ENCODE measurements at regions not wholly inside any gene's neighbourhood (a gene's known extent, or its start where the extent isn't known, plus 50 kb on each side); places are given as distances from the start of the nearest gene placed in this dataset.
"Not testable (repeated sequence)": the region's sequence is repeated elsewhere in the genome, so short reads cannot be mapped to it uniquely, and the experiment has no call there.

DNA sequence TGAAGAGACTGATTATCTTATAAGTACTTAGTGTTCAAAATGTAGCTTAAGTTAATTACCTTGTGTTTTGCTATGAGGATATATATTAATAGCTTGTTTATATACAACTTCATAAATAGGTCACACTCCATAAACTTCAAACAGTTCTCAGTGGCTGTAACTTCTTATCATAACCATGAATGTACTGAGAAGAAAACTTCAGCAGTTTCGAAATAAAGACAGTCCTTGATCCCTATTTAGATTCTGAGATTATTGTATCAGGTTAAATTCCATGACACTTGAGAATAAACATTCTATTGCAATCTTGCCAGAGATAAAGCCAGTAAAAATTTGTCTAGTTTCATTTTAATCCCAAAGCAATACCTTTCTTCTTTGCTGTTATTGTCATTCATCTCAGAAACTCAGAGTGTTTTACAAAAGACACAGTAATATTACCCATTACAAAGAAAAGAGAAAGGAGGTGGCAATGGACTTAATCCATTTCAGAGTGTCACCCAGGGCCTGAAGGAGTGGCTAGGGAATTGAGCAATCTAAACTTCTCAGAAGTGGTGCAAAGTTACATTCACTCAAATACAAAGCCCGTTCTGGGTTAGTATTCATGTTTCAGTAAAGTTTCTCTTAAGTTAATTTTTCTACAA is 403.6 kb downstream of the SEMA3D start:
- DNase-seq (ENCODE audit: low spot score): no peak
- Mint-ChIP-seq H3K9me3 (no peaks in the 10 kb centered on the region), H3K27ac (no peak overlapping the region), H3K4me1 (ENCODE audit: low read depth) (no peaks in the 10 kb centered on the region), H3K27me3 (ENCODE audit: low read depth) (no peaks in the 10 kb centered on the region), H3K36me3 (ENCODE audit: low read depth) (no peaks in the 10 kb centered on the region), H3K4me3 (no peak overlapping the region)

DNA sequence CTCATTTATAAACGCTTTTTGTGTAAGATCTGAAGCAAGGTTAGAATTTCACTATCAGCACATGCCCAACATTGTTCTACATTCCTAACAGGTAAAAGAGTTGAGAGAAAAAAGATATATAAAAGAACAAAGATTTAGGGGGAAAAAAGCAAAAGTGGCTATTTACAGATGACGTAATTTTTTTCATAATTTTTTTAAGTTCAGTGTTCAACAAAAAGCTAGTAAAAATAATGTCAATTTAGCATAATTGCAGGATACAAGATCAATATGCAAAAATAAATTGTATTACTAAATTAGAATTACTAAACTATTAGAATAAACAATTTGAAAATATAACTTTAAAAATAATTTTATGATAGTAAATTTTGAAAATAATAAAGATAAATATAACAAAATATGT is 405.0 kb downstream of the SEMA3D start:
- Mint-ChIP-seq H3K4me1 (ENCODE audit: low read depth) (no peaks in the 10 kb centered on the region), H3K9me3 (no peaks in the 10 kb centered on the region), H3K36me3 (ENCODE audit: low read depth) (no peaks in the 10 kb centered on the region), H3K27me3 (ENCODE audit: low read depth) (no peaks in the 10 kb centered on the region), H3K4me3 (no peak overlapping the region), H3K27ac (no peak overlapping the region)
- DNase-seq (ENCODE audit: low spot score): no peak

DNA sequence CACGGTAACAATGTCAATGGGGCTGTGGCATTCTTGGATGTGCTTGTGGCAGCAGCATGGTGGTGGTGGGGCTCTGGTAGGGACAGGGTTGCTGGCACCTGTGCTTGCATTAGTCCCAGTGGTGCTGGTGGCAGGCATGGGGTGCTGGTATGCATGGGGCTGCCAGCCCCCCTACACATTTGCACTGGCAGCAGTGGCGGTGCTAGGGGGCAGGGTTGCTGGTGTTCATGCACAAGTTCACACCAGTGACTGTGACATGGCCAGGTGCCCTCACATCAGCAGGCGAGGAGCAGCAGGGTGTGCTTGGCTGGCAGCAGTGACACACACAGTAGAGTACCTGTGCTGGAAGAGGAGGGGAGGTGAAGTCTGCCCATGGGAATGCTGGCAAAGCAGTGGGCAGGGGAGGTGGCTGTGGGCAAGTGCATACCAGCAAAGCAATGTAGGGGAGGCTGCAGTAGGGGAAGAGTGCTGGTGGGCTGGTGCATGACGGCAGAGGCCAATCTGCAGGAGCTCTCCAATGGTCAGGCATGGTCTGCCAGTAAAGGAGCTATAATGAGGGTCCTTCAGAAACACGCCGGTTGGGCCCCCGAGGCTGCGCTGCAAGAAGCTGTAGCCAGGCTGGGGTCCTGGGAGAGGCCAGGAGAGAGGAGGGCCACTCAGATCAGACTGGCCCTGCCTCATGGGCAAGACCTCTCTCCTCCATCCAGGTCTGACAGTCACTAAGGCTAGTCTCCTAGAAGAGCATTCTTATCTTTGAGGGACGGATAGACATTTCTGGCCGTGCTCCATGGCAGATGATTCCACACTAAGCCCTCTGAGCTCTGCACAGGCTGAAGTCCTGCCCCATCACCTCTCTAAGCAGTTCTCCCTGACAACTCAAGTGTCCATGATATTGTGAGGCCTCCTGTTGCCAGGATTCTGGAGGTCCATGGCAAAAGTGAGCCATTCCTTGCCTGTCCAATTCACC is 406.4 kb downstream of the SEMA3D start:
- Mint-ChIP-seq H3K4me3 (no peak overlapping the region), H3K9me3 (no peaks in the 10 kb centered on the region), H3K4me1 (ENCODE audit: low read depth) (no peaks in the 10 kb centered on the region), H3K36me3 (ENCODE audit: low read depth) (no peaks in the 10 kb centered on the region), H3K27me3 (ENCODE audit: low read depth) (no peaks in the 10 kb centered on the region), H3K27ac (no peak overlapping the region)
- DNase-seq (ENCODE audit: low spot score): no peak

DNA sequence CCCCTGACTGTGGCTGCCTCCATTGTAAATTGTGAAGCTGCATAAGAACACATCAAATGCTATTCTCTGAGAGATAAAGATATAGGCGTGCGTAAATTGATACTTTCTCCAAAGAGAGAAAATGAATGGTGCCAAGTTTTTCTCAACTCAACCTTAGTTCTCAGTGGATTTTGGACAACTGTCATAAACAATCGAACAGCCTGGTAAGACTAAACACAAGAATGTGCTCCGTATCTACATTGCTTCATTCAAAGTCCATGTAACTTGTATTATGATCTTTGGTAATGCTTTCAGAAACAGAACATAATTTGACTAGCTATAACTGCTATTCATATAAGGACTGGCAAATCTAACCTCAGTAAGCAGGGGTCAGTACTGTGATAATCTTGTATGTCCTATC is 429.1 kb downstream of the SEMA3D start:
- no peak for DNase-seq (ENCODE audit: low spot score)
- Mint-ChIP-seq H3K36me3 (ENCODE audit: low read depth) (no peaks in the 10 kb centered on the region), H3K4me3 (no peak overlapping the region), H3K9me3 (no peaks in the 10 kb centered on the region), H3K27me3 (ENCODE audit: low read depth) (no peaks in the 10 kb centered on the region), H3K27ac (no peak overlapping the region), H3K4me1 (ENCODE audit: low read depth) (no peaks in the 10 kb centered on the region)

DNA sequence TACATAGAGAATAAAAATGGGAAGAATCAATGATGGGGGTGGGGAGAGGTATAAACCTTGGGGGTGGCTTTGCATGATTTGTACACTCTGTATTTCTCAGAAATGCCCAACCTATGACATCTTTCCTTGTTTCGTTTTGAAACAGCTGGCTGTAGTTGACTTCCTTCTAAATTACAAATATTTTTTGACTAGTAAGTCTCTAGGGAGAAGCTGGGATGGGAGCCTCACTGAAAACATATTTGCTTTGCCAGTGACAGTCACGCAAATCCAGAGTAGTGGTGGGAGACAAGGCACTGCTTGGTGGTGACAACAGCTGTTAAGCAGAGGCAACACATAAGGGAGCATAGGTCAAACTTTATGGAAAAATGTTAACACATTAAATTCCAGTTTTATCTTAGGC is 440.5 kb downstream of the SEMA3D start:
- Mint-ChIP-seq H3K27me3 (ENCODE audit: low read depth) (no peaks in the 10 kb centered on the region), H3K4me3 (no peak overlapping the region), H3K27ac (no peak overlapping the region), H3K9me3 (no peaks in the 10 kb centered on the region), H3K36me3 (ENCODE audit: low read depth) (no peaks in the 10 kb centered on the region), H3K4me1 (ENCODE audit: low read depth) (peaks cover 3% of the 10 kb centered on the region)
- DNase-seq (ENCODE audit: low spot score): no peak

DNA sequence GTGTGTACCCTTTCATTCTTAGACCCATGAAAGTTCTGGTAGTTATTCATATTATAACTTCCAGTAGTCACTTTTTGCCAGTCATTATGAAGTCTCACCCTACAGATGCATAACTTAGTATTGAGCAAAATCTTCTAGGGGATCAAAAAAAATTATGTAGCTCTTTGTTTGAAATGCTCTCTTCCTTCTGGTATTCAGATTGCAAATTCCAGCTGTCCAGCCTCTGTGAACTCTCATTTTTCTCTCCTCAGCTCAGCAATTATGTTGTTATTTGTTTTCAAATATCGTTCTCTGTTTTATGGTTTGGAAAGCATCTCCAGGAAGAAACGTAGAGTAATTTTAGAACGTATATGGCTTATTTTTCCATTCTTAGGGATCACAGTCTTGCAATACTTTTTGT is 442.5 kb downstream of the SEMA3D start:
- no peak for DNase-seq (ENCODE audit: low spot score)
- Mint-ChIP-seq H3K36me3 (ENCODE audit: low read depth) (no peaks in the 10 kb centered on the region), H3K9me3 (no peaks in the 10 kb centered on the region), H3K27me3 (ENCODE audit: low read depth) (no peaks in the 10 kb centered on the region), H3K4me3 (no peak overlapping the region), H3K4me1 (ENCODE audit: low read depth) (peaks cover 3% of the 10 kb centered on the region), H3K27ac (no peak overlapping the region)

DNA sequence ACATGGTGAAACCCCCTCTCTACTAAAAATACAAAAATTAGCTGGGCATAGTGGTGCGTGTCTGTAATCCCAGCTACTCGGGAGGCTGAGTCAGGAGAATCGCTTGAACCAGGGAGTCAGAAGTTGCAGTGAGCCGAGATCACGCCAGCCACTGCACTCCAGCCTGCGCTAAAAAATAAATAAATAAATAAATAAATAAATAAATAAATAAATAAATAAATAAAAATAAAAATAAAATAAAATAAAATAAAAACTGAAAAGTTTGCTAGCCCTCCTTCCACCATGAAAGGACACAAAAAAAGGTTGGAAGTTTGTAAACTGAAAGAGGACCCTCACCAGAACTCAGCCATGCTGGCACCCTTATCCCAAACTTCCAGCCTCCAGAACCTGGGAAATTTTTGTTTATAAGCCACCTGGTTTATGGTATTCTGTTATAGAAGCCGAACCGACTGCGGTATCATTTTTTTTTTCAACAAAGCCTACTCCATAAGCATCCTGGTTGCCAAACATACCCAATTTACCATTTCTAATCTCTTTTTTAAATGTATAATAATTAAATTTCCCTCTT is 448.2 kb downstream of the SEMA3D start:
- Mint-ChIP-seq H3K27ac (no peak overlapping the region), H3K27me3 (ENCODE audit: low read depth) (no peaks in the 10 kb centered on the region), H3K4me3 (no peak overlapping the region), H3K9me3 (no peaks in the 10 kb centered on the region), H3K36me3 (ENCODE audit: low read depth) (no peaks in the 10 kb centered on the region), H3K4me1 (ENCODE audit: low read depth) (peaks cover 4% of the 10 kb centered on the region)
- no peak for DNase-seq (ENCODE audit: low spot score)

DNA sequence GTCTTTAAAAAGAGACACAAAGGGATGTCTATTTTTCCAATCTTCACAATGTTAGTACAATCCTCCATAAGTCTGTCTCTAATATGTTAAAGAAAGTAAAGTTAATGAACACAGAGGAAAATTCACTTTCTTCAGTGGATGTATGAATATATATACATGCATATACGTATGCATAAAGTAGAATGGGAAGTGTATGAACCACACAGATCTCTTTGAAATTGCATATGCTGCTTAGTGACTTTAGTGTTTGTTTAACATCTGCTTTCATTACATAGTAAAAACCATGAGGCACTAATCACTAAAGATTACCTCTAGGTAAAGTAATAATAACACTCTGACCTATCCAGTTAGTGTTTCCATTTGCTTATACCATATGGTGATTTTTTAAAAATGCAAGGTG is 451.2 kb downstream of the SEMA3D start:
- no peaks in the 10 kb centered on the region for H3K36me3 Mint-ChIP-seq (ENCODE audit: low read depth)

DNA sequence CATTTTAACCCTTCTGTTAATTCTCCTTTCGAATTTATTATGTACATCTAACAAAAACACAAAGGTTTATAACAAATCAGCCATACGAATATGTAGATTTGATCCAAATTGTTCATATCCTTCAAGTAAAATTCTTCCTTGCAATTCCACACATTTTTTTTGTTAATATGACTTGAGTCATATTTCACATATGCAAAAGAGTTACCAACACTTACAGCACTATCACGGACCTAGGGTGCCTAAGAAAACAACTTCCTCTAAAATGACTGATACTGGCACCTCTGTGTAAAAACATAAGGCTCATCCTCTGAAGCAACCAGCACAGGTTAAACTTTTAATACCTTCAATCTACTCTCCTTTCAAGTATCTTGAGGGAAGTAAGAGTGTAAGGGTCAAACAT is 451.8 kb downstream of the SEMA3D start:
- Mint-ChIP-seq H3K4me3 (no peak overlapping the region), H3K9me3 (peaks cover 12% of the 10 kb centered on the region), H3K36me3 (ENCODE audit: low read depth) (no peaks in the 10 kb centered on the region), H3K27me3 (ENCODE audit: low read depth) (no peaks in the 10 kb centered on the region), H3K27ac (no peak overlapping the region), H3K4me1 (ENCODE audit: low read depth) (peaks cover 4% of the 10 kb centered on the region)
- DNase-seq (ENCODE audit: low spot score): no peak

More for the DNA sequence above, 451.2 kb downstream of the SEMA3D start:
- no peak for DNase-seq (ENCODE audit: low spot score)
- H3K27ac Mint-ChIP-seq: no peak overlapping the region
- no peaks in the 10 kb centered on the region for H3K27me3 Mint-ChIP-seq (ENCODE audit: low read depth)
- peaks cover 4% of the 10 kb centered on the region for H3K4me1 Mint-ChIP-seq (ENCODE audit: low read depth)
- H3K4me3 Mint-ChIP-seq: no peak overlapping the region
- peaks cover 12% of the 10 kb centered on the region for H3K9me3 Mint-ChIP-seq

DNA sequence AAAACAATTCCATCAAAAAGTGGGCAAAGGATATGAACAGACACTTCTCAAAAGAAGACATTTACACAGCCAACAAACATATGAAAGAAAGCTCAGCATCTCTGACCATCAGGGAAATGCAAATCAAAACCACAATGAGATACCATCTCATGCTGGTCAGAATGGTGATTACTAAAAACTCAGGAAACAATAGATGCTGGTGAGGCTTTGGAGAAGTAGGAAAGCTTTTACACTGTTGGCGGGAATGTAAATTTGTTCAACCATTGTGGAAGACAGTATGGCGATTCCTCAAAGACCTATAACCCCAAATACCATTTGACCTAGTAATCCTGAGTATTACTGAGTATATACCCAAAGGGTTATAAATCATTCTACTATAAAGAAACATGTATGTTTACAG is 452.9 kb downstream of the SEMA3D start:
- H3K9me3 Mint-ChIP-seq: peaks cover 12% of the 10 kb centered on the region
- H3K27me3 Mint-ChIP-seq (ENCODE audit: low read depth): not testable (repeated sequence)

DNA sequence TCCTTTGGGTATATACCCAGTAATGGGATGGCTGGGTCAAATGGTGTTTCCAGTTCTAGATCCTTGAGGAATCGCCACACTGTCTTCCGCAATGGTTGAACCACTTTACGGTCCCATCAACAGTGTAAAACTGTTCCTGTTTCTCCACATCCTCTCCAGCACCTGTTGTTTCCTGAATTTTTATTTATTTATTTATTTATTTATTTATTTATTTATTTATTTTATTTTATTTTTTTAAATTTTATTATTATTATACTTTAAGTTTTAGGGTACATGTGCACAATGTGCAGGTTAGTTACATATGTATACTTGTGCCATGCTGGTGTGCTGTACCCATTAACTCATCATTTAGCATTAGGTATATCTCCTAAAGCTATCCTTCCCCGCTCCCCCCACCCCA is 456.0 kb downstream of the SEMA3D start:
- DNase-seq (ENCODE audit: low spot score); H3K36me3 Mint-ChIP-seq (ENCODE audit: low read depth); H3K4me1 Mint-ChIP-seq (ENCODE audit: low read depth); H3K4me3 Mint-ChIP-seq; H3K27ac Mint-ChIP-seq; H3K27me3 Mint-ChIP-seq (ENCODE audit: low read depth): not testable (repeated sequence)
- peaks cover 12% of the 10 kb centered on the region for H3K9me3 Mint-ChIP-seq

More for the DNA sequence above, 452.9 kb downstream of the SEMA3D start:
- H3K4me1 Mint-ChIP-seq (ENCODE audit: low read depth); H3K36me3 Mint-ChIP-seq (ENCODE audit: low read depth); DNase-seq (ENCODE audit: low spot score); H3K4me3 Mint-ChIP-seq; H3K27ac Mint-ChIP-seq: not testable (repeated sequence)

DNA sequence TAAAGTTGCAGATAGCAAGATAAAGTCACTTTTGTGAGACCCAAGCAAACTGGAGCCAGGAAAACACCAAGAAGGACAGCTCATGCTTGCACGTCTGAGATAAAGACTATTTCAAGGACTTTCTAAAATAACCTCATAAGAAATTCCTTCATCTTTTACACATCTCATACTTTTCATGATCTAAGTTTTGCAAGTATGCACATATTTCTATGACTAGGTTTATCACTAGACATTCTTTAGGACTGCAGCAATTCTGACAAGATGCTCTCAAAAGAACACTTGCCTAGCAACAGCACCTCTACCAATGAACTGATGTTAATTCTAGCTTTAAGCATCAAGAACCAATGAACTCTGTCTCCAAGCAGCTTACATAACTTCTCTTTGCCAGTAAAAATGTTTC is 457.6 kb downstream of the SEMA3D start:
- Mint-ChIP-seq H3K9me3 (peaks cover 12% of the 10 kb centered on the region), H3K36me3 (ENCODE audit: low read depth) (no peaks in the 10 kb centered on the region), H3K4me1 (ENCODE audit: low read depth) (no peaks in the 10 kb centered on the region), H3K4me3 (no peak overlapping the region), H3K27ac (no peak overlapping the region), H3K27me3 (ENCODE audit: low read depth) (no peaks in the 10 kb centered on the region)
- DNase-seq (ENCODE audit: low spot score): no peak

DNA sequence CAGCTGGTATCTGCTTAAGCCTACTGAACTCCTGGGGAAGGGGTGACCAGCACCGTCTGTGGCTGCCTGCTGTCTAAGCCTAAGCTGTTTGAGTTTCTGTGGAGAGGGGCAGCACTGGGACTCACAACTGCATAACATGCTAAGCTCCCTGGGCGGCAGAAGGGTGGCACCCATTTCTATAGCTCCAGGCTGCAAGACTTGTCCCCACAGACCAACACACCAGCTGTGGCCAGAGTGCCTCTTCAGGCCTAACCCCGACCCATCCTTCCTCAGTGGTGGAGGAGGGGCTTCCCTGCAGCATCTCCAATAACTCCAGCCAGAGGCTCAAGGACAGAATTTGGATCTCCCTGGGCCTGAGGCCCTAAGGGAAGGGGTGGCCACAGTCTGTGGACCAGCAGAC is 464.1 kb downstream of the SEMA3D start:
- H3K4me1 Mint-ChIP-seq (ENCODE audit: low read depth): no peaks in the 10 kb centered on the region
- H3K27ac Mint-ChIP-seq: no peak overlapping the region
- H3K36me3 Mint-ChIP-seq (ENCODE audit: low read depth): no peaks in the 10 kb centered on the region
- no peaks in the 10 kb centered on the region for H3K27me3 Mint-ChIP-seq (ENCODE audit: low read depth)
- no peaks in the 10 kb centered on the region for H3K9me3 Mint-ChIP-seq
- DNase-seq (ENCODE audit: low spot score): no peak
- no peak overlapping the region for H3K4me3 Mint-ChIP-seq

DNA sequence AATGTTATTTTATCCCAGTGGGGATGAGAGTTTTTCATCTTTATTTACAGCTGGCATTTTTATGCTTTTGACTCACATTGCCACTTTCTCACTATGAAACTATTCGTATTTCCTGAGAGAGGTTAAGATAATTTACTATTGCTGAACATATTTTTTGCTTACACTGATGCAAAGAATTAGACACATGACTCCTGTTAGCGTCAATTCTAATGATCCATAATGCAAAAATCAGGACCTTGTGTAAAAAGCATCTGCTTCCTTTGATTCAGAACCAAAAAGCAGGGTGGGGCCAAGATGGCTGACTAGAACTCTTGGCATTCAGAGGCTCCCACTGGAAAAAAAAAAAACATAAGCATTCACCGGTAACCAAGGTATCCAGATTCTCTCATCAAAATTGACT is 464.8 kb downstream of the SEMA3D start:
- H3K4me3 Mint-ChIP-seq: no peak overlapping the region
- H3K36me3 Mint-ChIP-seq (ENCODE audit: low read depth): no peaks in the 10 kb centered on the region
- no peak overlapping the region for H3K27ac Mint-ChIP-seq
- H3K27me3 Mint-ChIP-seq (ENCODE audit: low read depth): no peaks in the 10 kb centered on the region
- H3K9me3 Mint-ChIP-seq: no peaks in the 10 kb centered on the region
- DNase-seq (ENCODE audit: low spot score): no peak
- H3K4me1 Mint-ChIP-seq (ENCODE audit: low read depth): no peaks in the 10 kb centered on the region
